ENCODE measurements at regions not wholly inside any gene's neighbourhood (a gene's known extent, or its start where the extent isn't known, plus 50 kb on each side); places are given as distances from the start of the nearest gene placed in this dataset.

DNA sequence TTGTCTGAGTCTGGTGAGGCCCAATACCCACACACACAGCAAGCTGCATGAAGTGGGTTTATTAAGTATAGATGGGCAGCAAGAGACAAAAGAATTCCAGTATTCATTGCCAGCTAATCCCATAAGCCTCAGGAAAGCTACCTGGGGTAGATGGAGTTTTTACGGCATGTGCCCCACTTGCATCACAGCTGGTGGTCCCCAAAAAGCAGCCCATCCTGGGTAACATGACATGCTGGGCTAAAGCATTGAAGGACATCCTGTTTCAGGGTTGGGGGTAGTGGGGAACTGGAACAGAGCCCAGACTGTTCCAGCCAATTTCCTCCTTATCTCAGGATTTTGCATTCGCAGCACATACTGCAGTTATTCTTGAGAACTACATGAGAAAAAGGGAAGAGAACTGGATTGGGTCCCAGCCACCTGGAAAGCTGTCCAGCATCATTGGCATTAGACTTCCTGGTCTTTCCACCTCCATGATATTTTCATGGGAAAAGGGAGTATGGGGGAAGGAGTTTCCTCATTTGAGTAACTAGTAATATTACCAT, 240.1 kb upstream of the MMADHC start:
- TF ChIP-seq EP300 (IDR thresholded peaks at IDR 0.05) (no peak), POLR2A (IDR thresholded peaks at IDR 0.05) (no peak), POLR2AphosphoS5 (IDR thresholded peaks at IDR 0.05) (no peak)
- TF ChIP-seq, protein P1, sequence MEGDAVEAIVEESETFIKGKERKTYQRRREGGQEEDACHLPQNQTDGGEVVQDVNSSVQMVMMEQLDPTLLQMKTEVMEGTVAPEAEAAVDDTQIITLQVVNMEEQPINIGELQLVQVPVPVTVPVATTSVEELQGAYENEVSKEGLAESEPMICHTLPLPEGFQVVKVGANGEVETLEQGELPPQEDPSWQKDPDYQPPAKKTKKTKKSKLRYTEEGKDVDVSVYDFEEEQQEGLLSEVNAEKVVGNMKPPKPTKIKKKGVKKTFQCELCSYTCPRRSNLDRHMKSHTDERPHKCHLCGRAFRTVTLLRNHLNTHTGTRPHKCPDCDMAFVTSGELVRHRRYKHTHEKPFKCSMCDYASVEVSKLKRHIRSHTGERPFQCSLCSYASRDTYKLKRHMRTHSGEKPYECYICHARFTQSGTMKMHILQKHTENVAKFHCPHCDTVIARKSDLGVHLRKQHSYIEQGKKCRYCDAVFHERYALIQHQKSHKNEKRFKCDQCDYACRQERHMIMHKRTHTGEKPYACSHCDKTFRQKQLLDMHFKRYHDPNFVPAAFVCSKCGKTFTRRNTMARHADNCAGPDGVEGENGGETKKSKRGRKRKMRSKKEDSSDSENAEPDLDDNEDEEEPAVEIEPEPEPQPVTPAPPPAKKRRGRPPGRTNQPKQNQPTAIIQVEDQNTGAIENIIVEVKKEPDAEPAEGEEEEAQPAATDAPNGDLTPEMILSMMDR (IDR thresholded peaks at IDR 0.05): no peak
- WGBS: 83% methylated on average over 2 of the region's 2 CpGs
- peaks cover 7% of the 10 kb centered on the region for H3K4me1 ChIP-seq
- no peaks in the 10 kb centered on the region for H3K9me3 ChIP-seq
- H3K27me3 ChIP-seq: no peaks in the 10 kb centered on the region
- no peak overlapping the region for H3K4me3 ChIP-seq
- no peak overlapping the region for H3K27ac ChIP-seq
- no peak for DNase-seq (ENCODE audit: low spot score in 2 of 2)
- H3K36me3 ChIP-seq: no peaks in the 10 kb centered on the region

DNA sequence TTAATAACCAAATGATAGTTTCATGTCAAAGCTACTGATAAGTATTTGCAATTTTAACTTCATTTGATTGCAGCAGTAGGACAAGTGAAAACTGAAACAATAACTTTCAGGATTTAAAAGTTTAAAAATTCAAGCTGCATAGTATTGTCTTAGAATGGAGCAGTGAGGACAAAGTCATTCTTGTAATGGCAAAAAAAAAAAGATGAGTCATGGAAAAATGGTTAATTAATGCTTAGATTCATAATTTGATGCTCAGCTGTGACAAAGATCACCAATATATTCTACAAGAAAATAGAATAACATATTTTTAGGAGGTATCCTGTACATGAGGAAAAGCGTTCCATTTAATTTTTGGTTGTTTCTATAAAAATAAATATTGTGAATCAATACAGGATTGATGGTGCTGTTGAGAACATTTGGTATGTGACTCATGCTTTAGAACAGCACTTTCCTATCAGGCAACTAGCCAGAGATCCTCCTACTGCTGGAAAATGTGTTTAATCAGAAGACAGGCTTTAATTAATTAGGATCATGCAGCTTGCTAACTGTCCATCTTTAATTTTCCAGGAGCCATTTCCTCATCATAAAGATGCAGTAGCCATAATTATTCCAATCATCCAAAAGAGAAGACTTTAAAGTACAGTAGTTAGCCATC, 239.0 kb upstream of the MMADHC start:
- no peak for DNase-seq (ENCODE audit: low spot score in 2 of 2)
- Histone ChIP-seq H3K36me3 (no peaks in the 10 kb centered on the region), H3K9me3 (no peaks in the 10 kb centered on the region), H3K4me3 (no peak overlapping the region), H3K27ac (no peak overlapping the region), H3K27me3 (no peaks in the 10 kb centered on the region), H3K4me1 (peaks cover 7% of the 10 kb centered on the region)
- TF ChIP-seq, protein P1 (IDR thresholded peaks at IDR 0.05): no peak
- TF ChIP-seq POLR2A (IDR thresholded peaks at IDR 0.05) (no peak), EP300 (IDR thresholded peaks at IDR 0.05) (no peak), POLR2AphosphoS5 (IDR thresholded peaks at IDR 0.05) (no peak)
- 75% methylated on average over 1 of the region's 1 CpG for whole genome bisulfite sequencing

DNA sequence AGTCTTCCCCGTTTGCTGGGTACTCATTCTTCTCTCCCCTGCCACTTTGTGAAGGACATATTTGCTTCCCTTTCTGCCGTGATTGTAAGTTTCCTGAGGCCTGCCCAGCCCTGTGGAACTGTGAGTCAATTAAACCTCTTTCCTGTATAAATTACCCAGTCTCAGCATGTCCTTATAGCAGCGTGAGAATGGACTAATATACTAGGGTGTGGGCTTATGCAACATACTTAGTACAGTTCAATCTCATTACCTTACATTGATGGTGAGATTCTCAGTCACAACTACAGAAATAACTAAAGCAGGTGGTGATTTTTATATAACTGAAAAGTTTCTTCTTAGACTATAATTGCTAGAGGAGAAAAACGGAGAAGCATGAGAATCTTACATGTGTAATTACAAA, 237.9 kb upstream of the MMADHC start:
- 58% methylated on average over 4 of the region's 4 CpGs for WGBS
- Histone ChIP-seq H3K4me3 (no peak overlapping the region), H3K27ac (no peak overlapping the region), H3K4me1 (peaks cover 7% of the 10 kb centered on the region), H3K9me3 (no peaks in the 10 kb centered on the region), H3K27me3 (no peaks in the 10 kb centered on the region), H3K36me3 (no peaks in the 10 kb centered on the region)
- DNase-seq (ENCODE audit: low spot score in 2 of 2): no peak
- TF ChIP-seq POLR2AphosphoS5 (IDR thresholded peaks at IDR 0.05): no peak
- TF ChIP-seq, protein P1 (IDR thresholded peaks at IDR 0.05): no peak
- no peak for TF ChIP-seq POLR2A (IDR thresholded peaks at IDR 0.05)
- no peak for TF ChIP-seq EP300 (IDR thresholded peaks at IDR 0.05)

DNA sequence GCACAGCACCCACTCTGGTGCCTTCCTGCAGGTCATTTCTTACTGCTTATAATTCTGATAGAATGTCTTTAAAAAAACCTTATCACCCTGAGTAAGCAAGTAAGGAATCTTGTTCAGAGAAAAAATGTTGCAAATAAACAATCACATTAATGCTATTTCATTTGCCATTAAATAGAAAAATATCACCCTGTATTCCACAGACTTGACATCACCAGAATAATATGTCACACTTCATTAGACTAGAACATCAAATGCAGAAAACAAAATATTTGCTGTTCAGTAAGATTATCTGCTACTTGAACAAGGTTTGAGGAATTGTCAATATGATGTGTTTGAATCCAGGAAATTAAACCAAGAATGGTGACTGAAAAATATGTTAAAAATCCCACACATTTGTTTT, 236.6 kb upstream of the MMADHC start:
- no peak overlapping the region for H3K27ac ChIP-seq
- DNase-seq (ENCODE audit: low spot score in 2 of 2): no peak
- no peaks in the 10 kb centered on the region for H3K9me3 ChIP-seq
- no peaks in the 10 kb centered on the region for H3K36me3 ChIP-seq
- no peaks in the 10 kb centered on the region for H3K27me3 ChIP-seq
- H3K4me3 ChIP-seq: no peak overlapping the region
- H3K4me1 ChIP-seq: peaks cover 7% of the 10 kb centered on the region
- TF ChIP-seq POLR2AphosphoS5 (IDR thresholded peaks at IDR 0.05) (no peak), POLR2A (IDR thresholded peaks at IDR 0.05) (no peak), EP300 (IDR thresholded peaks at IDR 0.05) (no peak)

DNA sequence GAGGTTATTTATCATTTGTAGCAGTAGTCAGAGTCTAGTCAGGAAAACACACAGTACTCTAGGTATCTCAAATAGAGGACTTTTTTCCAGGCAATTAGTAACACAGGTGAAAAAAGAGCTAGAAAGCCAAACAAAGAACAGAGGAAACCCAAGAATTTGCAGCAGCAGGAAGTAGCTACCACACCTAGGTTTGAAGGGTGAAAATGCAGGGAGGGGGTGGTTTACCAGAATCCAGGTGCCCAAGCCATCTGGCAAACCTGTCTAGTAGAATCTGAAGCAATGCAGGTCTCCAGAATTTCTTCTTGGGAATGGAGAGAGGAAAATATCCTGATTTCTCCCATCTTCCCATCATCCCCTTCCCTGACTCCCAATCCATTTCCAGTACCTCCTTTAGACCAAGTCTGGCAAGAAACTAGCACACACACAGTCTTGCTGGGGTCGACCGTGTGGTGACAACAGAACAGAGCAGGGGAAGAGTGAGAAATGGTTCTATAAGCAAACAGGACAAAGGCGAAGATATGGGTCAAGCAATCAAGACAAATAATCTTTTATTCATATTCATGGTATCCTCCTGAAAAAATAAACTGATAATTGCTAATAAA, 231.9 kb upstream of the MMADHC start:
- H3K4me3 ChIP-seq: no peak overlapping the region
- H3K27ac ChIP-seq: no peak overlapping the region
- 79% methylated on average over 3 of the region's 3 CpGs for WGBS
- no peaks in the 10 kb centered on the region for H3K9me3 ChIP-seq
- DNase-seq (ENCODE audit: low spot score in 2 of 2): no peak
- H3K27me3 ChIP-seq: no peaks in the 10 kb centered on the region
- TF ChIP-seq EP300 (IDR thresholded peaks at IDR 0.05): no peak
- TF ChIP-seq POLR2A (IDR thresholded peaks at IDR 0.05): no peak
- TF ChIP-seq, protein P1 (IDR thresholded peaks at IDR 0.05): no peak
- no peak for TF ChIP-seq POLR2AphosphoS5 (IDR thresholded peaks at IDR 0.05)
- no peaks in the 10 kb centered on the region for H3K36me3 ChIP-seq
- H3K4me1 ChIP-seq: peaks cover 8% of the 10 kb centered on the region

All from suprapubic skin (tissue), 4 donors.